ENCODE measurements at regions not wholly inside any gene's neighbourhood (a gene's known extent, or its start where the extent isn't known, plus 50 kb on each side); places are given as distances from the start of the nearest gene placed in this dataset.

- no peak overlapping the region for H3K4me3 ChIP-seq (ENCODE audit: low read depth, low read length)
- DNase-seq (ENCODE audit: low read depth), result no peak
Measured at GRCh38 chr1:208409176-208409575, 165.0 kb upstream of the PLXNA2 start.

DNA sequence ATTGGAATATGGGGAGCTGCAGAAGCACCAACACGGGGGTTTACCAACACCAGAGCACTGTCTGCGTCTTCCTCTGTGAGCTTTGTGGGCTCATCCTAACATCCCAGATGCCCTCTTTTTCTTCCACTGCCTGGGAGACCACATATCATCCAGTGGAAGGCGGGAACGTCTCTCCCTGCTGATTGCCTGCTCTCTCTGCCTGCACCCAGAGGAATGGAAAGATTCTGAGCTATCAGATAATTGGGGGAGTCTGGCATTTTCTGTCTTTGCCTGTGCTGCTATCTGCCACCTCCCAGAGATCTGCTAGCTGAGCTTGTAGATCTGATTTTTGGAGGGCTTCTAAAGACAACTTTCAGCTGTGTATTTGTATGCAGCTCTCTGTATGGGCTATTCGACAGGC, 166.2 kb upstream of the PLXNA2 start:
- H3K4me3 ChIP-seq (ENCODE audit: low read depth, low read length), result no peak overlapping the region

GRCh38 chr1:208413006-208413405, 168.8 kb upstream of the PLXNA2 start:
- no peak overlapping the region for H3K4me3 ChIP-seq (ENCODE audit: low read depth, low read length)
- DNase-seq (ENCODE audit: low read depth), result no peak

More for the DNA sequence above, 166.2 kb upstream of the PLXNA2 start:
- no peak for DNase-seq (ENCODE audit: low read depth)

DNA sequence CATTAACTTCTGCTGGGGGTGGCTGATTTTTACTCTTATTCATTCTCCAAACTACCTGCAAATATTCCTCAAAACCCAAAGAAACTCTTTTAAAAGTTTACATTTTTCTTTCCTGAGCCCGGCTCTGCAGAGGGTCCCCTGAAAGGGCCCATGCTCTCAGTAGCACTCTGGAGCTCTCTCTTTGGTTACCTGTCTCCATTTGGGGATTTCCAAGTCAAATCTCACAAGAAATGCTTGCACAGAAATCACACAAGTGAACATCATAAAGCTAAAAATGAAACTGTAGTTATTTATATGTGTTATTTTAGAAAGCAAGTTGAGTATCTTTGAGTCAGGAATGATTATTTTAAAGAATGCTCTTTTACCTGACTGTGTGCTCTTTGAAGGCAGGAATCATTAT, 174.5 kb upstream of the PLXNA2 start:
- no peak for DNase-seq (ENCODE audit: low read depth)
- no peak overlapping the region for H3K4me3 ChIP-seq (ENCODE audit: low read depth, low read length)

- no peak overlapping the region for H3K4me3 ChIP-seq (ENCODE audit: low read depth, low read length)
- no peak for DNase-seq (ENCODE audit: low read depth)
Measured at GRCh38 chr1:208419746-208420420, 175.7 kb upstream of the PLXNA2 start.

DNA sequence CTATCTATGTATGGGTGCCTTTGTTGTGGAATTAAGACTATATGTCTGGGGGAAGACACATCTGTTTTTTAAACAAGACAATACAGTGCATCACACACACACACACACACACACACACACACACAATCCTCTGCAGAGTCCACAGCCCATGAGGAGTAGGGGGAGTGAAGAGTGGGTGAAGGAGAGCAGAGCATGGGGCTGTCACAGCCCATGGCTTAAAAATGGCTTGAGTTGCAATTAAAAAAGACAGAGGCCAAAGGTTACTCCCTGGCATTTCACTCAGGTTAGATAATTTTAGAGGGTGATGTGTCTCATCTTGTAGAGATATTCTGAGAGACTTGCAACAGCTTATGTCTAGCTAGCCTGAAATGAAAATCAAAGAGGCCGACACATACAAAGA, 176.5 kb upstream of the PLXNA2 start:
- H3K4me3 ChIP-seq (ENCODE audit: low read depth, low read length), result no peak overlapping the region
- no peak for DNase-seq (ENCODE audit: low read depth)

DNA sequence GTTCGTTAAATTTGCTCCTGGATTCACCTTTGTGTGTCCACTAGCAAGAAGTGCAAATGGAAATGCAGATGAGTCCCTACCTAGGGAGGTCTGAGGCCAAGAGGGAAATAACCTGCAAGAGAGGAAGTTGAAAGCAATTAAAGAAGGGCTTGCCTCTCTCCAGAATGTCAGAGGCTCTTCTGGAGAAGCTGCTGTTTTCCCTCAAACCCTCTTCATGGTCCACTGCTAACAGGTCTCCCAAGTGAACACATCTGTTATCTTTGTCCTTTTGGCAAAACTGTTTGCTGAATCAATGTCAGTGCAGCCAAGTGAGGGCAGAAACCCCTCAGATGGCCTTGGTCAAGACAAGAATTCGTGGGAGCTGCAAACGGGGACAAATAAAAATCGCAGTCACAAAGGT, 177.3 kb upstream of the PLXNA2 start:
- H3K4me3 ChIP-seq (ENCODE audit: low read depth, low read length), result no peak overlapping the region
- no peak for DNase-seq (ENCODE audit: low read depth)

GRCh38 chr1:208423526-208423925, 179.3 kb upstream of the PLXNA2 start:
- no peak overlapping the region for H3K4me3 ChIP-seq (ENCODE audit: low read depth, low read length)
- no peak for DNase-seq (ENCODE audit: low read depth)

GRCh38 chr1:208425096-208425495, 180.9 kb upstream of the PLXNA2 start:
- H3K4me3 ChIP-seq (ENCODE audit: low read depth, low read length), result no peak overlapping the region
- DNase-seq (ENCODE audit: low read depth), result no peak

DNA sequence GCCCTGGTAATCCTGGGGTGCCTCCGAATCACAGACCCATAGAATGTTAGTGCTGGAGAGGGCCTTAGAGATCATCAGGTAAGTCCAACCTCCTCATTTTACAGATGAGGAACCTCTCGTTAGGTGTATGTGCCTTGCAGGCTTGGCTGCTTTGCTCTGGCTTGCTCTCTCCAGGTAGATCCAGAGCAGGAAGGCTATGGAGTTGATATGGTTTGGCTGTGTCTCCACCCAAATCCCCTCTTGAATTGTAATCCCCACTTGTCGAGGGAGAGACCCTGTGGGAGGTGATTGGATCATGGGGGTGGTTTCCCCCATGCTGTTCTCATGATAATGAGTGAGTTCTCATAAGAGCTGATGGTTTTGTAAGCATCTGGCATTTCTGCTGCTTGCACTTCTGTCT, 186.0 kb upstream of the PLXNA2 start:
- DNase-seq (ENCODE audit: low read depth), result no peak
- no peak overlapping the region for H3K4me3 ChIP-seq (ENCODE audit: low read depth, low read length)

- DNase-seq (ENCODE audit: low read depth), result peak; percentile 64
- H3K4me3 ChIP-seq (ENCODE audit: low read depth, low read length), result no peak overlapping the region
Measured at GRCh38 chr1:208431721-208432120, 187.5 kb upstream of the PLXNA2 start.

- no peak overlapping the region for H3K4me3 ChIP-seq (ENCODE audit: low read depth, low read length)
- no peak for DNase-seq (ENCODE audit: low read depth)
Measured at GRCh38 chr1:208432346-208432745, 188.2 kb upstream of the PLXNA2 start.

GRCh38 chr1:208433086-208433485, 188.9 kb upstream of the PLXNA2 start:
- H3K4me3 ChIP-seq (ENCODE audit: low read depth, low read length), result no peak overlapping the region
- peak; percentile 31 for DNase-seq (ENCODE audit: low read depth)

GRCh38 chr1:208433971-208434370, 189.8 kb upstream of the PLXNA2 start:
- H3K4me3 ChIP-seq (ENCODE audit: low read depth, low read length), result no peak overlapping the region
- DNase-seq (ENCODE audit: low read depth), result no peak

GRCh38 chr1:208437401-208437800, 193.2 kb upstream of the PLXNA2 start:
- no peak overlapping the region for H3K4me3 ChIP-seq (ENCODE audit: low read depth, low read length)
- DNase-seq (ENCODE audit: low read depth), result peak; percentile 36

GRCh38 chr1:208438112-208438699, 194.0 kb upstream of the PLXNA2 start:
- no peak overlapping the region for H3K4me3 ChIP-seq (ENCODE audit: low read depth, low read length)
- DNase-seq (ENCODE audit: low read depth), result no peak

DNA sequence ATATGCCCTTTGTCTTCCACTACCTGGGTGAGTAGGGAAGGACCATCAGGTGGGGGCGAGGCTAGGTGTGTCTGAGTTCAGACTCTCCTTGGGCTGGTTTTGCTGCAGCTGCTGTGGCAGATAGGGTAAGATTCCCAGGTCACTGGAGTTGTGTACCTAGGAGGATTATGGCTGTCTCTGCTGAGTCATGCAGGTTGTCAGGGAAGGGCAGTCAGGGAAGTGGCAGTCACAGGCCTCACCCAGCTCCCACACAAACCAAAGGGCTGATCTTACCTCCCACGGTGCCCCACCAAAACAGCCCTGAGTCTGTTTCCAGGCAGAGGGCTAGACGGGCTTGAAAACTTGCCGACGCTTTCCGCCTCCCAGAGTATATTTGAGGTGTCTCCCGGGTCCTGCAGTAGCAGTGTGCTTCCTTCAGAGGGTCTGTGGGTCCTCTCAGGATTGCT, 201.6 kb upstream of the PLXNA2 start:
- no peak overlapping the region for H3K4me3 ChIP-seq (ENCODE audit: low read depth, low read length)
- no peak for DNase-seq (ENCODE audit: low read depth)

- no peak for DNase-seq (ENCODE audit: low read depth)
- no peak overlapping the region for H3K4me3 ChIP-seq (ENCODE audit: low read depth, low read length)
Measured at GRCh38 chr1:208446271-208446691, 202.1 kb upstream of the PLXNA2 start.

- no peak for DNase-seq (ENCODE audit: low read depth)
- no peak overlapping the region for H3K4me3 ChIP-seq (ENCODE audit: low read depth, low read length)
Measured at GRCh38 chr1:208448425-208448824, 204.2 kb upstream of the PLXNA2 start.

DNA sequence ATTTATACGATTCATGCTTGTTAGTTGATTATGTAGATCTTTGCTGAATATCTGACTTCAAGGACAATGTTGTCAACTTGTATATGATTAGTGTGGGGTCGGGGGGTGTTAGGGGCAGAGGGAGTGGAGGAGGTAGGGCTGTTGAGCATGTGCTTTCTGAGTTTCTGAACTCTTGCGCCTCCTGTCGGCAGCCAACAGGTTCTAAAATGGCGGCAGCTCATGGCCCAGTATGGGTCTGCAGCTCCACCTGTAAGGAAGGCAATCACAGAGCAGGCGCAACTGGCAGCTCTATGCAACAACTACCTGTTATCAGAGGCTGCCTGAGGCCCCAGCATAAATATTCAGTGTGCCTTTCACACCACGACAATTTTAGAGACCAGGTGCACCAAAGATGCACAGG, 205.8 kb upstream of the PLXNA2 start:
- DNase-seq (ENCODE audit: low read depth), result no peak
- H3K4me3 ChIP-seq (ENCODE audit: low read depth, low read length), result no peak overlapping the region

GRCh38 chr1:208450958-208451357, 206.8 kb upstream of the PLXNA2 start:
- no peak overlapping the region for H3K4me3 ChIP-seq (ENCODE audit: low read depth, low read length)
- DNase-seq (ENCODE audit: low read depth), result no peak
